HepG2 (cell line): ENCODE measurements at regions not wholly inside any gene's neighbourhood (a gene's known extent, or its start where the extent isn't known, plus 50 kb on each side); places are given as distances from the start of the nearest gene placed in this dataset.

Experiments used
- GTF3A ChIP-seq: sonication (generic); formaldehyde crosslinking; conservative IDR thresholded peaks from 2 replicates; pipeline ENCODE4 v1.4.0; 2020; ENCODE audit warnings: mild to moderate bottlenecking, missing genetic modification reagents
- MBNL3 ChIP-seq: fragments of 250-450 bp; sonication (Bioruptor Pico); conservative IDR thresholded peaks from 2 replicates; pipeline ENCODE4 v1.8.0; 2022; ENCODE audit warnings: mild to moderate bottlenecking, inconsistent platforms
- MYC ChIP-seq: sonication (generic); formaldehyde crosslinking; IDR thresholded peaks from 2 replicates; pipeline ENCODE4 v1.9.0; 2021; ENCODE audit warnings: missing genetic modification reagents, borderline replicate concordance
- WIZ ChIP-seq: sonication (generic); formaldehyde crosslinking; IDR thresholded peaks from 2 replicates; pipeline ENCODE4 v1.5.1; 2020; ENCODE audit warnings: mild to moderate bottlenecking, missing genetic modification reagents
- ZNF317 ChIP-seq: sonication (generic); formaldehyde crosslinking; IDR thresholded peaks from 2 replicates; pipeline ENCODE4 v1.5.0; 2020; ENCODE audit warnings: mild to moderate bottlenecking, missing genetic modification reagents
- ZNF367 ChIP-seq: sonication (generic); formaldehyde crosslinking; IDR thresholded peaks from 2 replicates; pipeline ENCODE4 v1.4.0; 2020; ENCODE audit warnings: missing genetic modification reagents, borderline replicate concordance
- ZNF430 ChIP-seq: sonication (generic); formaldehyde crosslinking; IDR thresholded peaks from 2 replicates; pipeline ENCODE4 v1.9.0; 2021; ENCODE audit warnings: mild to moderate bottlenecking, missing genetic modification reagents
- ZNF441 ChIP-seq: sonication (generic); formaldehyde crosslinking; IDR thresholded peaks from 2 replicates; pipeline ENCODE4 v1.7.0; 2021; ENCODE audit warnings: missing genetic modification reagents, borderline replicate concordance
- ZSCAN20 ChIP-seq: sonication (generic); formaldehyde crosslinking; IDR thresholded peaks from 2 replicates; pipeline ENCODE4 v1.4.0; 2020; ENCODE audit warnings: missing genetic modification reagents, mild to moderate bottlenecking, borderline replicate concordance
- TF ChIP-seq, protein P1 (sequence below), 2 experiments: sonication (generic) in 1 of 2; formaldehyde crosslinking in 1 of 2; IDR thresholded peaks; 2 replicates each; pipeline versions ENCODE4 v1.4.0 to v1.6.1; 2016 to 2020; ENCODE audit warnings: borderline replicate concordance in 1 of 2, low read depth in 1 of 2, mild to moderate bottlenecking in 1 of 2, missing genetic modification reagents in 1 of 2
- TF ChIP-seq, protein P2 (sequence below), 2 experiments: sonication (generic) in 1 of 2; formaldehyde crosslinking in 1 of 2; IDR thresholded peaks; 2 replicates each; pipeline versions ENCODE4 v1.4.0 to v1.6.1; 2018 to 2020; ENCODE audit warnings: missing genetic modification reagents in 2 of 2, borderline replicate concordance in 1 of 2, low read depth in 1 of 2, mild to moderate bottlenecking in 1 of 2, missing biosample characterization in 1 of 2
- TF ChIP-seq, protein P3 (sequence below): sonication (generic); formaldehyde crosslinking; conservative IDR thresholded peaks from 2 replicates; pipeline ENCODE4 v1.4.0; 2020; ENCODE audit warnings: missing genetic modification reagents
- TF ChIP-seq, protein P4 (sequence below): sonication (generic); formaldehyde crosslinking; IDR thresholded peaks from 2 replicates; pipeline ENCODE4 v1.4.0; 2020; ENCODE audit warnings: missing genetic modification reagents, low read depth, mild to moderate bottlenecking, borderline replicate concordance
- TF ChIP-seq, protein P5 (sequence below): sonication (generic); formaldehyde crosslinking; IDR thresholded peaks from 2 replicates; pipeline ENCODE4 v1.5.0; 2020; ENCODE audit warnings: missing genetic modification reagents
- TF ChIP-seq, protein P6 (sequence below): sonication (generic); formaldehyde crosslinking; conservative IDR thresholded peaks from 2 replicates; pipeline ENCODE4 v1.4.0; 2020; ENCODE audit warnings: missing genetic modification reagents

DNA sequence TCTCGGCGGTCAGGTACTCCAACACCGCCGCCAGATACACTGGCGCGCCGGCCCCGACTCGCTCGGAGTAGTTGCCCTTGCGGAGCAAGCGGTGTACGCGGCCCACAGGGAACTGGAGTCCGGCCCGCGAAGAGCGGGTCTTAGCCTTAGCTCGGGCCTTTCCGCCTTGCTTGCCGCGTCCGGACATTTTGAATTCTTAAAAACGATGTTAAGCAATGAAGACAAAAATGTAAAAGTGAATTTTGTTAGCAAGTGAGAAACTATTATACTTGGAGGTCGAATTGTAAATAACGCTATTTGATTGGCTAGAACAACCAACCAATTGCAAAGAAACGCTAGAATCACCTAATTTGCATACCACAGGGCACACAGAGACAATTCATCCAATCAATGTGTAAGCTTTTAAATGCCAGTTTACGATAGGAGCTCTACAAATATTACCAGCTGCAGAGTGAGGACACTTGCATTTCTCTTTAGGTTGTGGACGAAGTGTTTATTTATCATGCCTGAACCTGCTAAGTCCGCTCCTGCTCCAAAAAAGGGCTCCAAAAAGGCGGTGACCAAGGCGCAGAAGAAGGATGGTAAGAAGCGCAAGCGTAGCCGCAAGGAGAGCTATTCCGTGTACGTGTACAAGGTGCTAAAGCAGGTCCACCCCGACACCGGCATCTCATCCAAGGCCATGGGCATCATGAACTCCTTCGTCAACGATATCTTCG is 112.0 kb downstream of the HFE start (continued):
- TF ChIP-seq, protein P1, sequence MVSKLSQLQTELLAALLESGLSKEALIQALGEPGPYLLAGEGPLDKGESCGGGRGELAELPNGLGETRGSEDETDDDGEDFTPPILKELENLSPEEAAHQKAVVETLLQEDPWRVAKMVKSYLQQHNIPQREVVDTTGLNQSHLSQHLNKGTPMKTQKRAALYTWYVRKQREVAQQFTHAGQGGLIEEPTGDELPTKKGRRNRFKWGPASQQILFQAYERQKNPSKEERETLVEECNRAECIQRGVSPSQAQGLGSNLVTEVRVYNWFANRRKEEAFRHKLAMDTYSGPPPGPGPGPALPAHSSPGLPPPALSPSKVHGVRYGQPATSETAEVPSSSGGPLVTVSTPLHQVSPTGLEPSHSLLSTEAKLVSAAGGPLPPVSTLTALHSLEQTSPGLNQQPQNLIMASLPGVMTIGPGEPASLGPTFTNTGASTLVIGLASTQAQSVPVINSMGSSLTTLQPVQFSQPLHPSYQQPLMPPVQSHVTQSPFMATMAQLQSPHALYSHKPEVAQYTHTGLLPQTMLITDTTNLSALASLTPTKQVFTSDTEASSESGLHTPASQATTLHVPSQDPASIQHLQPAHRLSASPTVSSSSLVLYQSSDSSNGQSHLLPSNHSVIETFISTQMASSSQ (IDR thresholded peaks at IDR 0.05; ENCODE audit: low read depth): no peak
- TF ChIP-seq, protein P1 (CRISPR knock-in tag; IDR thresholded peaks at IDR 0.05; ENCODE audit: borderline replicate concordance): no peak
- TF ChIP-seq, protein P2, sequence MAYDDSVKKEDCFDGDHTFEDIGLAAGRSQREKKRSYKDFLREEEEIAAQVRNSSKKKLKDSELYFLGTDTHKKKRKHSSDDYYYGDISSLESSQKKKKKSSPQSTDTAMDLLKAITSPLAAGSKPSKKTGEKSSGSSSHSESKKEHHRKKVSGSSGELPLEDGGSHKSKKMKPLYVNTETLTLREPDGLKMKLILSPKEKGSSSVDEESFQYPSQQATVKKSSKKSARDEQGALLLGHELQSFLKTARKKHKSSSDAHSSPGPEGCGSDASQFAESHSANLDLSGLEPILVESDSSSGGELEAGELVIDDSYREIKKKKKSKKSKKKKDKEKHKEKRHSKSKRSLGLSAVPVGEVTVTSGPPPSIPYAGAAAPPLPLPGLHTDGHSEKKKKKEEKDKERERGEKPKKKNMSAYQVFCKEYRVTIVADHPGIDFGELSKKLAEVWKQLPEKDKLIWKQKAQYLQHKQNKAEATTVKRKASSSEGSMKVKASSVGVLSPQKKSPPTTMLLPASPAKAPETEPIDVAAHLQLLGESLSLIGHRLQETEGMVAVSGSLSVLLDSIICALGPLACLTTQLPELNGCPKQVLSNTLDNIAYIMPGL (CRISPR knock-in tag; IDR thresholded peaks at IDR 0.05; ENCODE audit: borderline replicate concordance in 1 of 2, low read depth in 1 of 2): peak; percentile 77 to 86
- TF ChIP-seq ZSCAN20 (CRISPR knock-in tag): no peak
- TF ChIP-seq MYC (CRISPR knock-in tag): 0 out of 2 replicates have a peak, but pooled peaks have one; percentile 47
- TF ChIP-seq ZNF430 (CRISPR knock-in tag): peak; percentile 71
- TF ChIP-seq, protein P3, sequence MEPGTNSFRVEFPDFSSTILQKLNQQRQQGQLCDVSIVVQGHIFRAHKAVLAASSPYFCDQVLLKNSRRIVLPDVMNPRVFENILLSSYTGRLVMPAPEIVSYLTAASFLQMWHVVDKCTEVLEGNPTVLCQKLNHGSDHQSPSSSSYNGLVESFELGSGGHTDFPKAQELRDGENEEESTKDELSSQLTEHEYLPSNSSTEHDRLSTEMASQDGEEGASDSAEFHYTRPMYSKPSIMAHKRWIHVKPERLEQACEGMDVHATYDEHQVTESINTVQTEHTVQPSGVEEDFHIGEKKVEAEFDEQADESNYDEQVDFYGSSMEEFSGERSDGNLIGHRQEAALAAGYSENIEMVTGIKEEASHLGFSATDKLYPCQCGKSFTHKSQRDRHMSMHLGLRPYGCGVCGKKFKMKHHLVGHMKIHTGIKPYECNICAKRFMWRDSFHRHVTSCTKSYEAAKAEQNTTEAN (CRISPR knock-in tag): peak; percentile 25; the same call in 1 of the 2 replicates
- peak; percentile 84 for TF ChIP-seq ZNF317 (CRISPR knock-in tag)
- TF ChIP-seq, protein P4, sequence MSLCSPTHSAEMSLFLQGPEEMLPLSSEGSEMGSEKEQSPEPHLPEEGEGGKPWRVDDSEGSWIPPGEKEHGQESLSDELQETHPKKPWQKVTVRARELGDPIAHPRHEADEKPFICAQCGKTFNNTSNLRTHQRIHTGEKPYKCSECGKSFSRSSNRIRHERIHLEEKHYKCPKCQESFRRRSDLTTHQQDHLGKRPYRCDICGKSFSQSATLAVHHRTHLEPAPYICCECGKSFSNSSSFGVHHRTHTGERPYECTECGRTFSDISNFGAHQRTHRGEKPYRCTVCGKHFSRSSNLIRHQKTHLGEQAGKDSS (CRISPR knock-in tag): no peak
- no peak for TF ChIP-seq MBNL3 (CRISPR knock-in tag)
- TF ChIP-seq ZNF367: 0 out of 2 replicates have a peak, but pooled peaks have one; percentile 45
- no peak for TF ChIP-seq GTF3A (CRISPR knock-in tag)
- TF ChIP-seq, protein P5, sequence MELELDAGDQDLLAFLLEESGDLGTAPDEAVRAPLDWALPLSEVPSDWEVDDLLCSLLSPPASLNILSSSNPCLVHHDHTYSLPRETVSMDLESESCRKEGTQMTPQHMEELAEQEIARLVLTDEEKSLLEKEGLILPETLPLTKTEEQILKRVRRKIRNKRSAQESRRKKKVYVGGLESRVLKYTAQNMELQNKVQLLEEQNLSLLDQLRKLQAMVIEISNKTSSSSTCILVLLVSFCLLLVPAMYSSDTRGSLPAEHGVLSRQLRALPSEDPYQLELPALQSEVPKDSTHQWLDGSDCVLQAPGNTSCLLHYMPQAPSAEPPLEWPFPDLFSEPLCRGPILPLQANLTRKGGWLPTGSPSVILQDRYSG (CRISPR knock-in tag): 0 out of 2 replicates have a peak, but pooled peaks have one; percentile 18
- TF ChIP-seq ZNF441 (CRISPR knock-in tag): peak; percentile 30; the same call in 1 of the 2 replicates
- TF ChIP-seq, protein P6, sequence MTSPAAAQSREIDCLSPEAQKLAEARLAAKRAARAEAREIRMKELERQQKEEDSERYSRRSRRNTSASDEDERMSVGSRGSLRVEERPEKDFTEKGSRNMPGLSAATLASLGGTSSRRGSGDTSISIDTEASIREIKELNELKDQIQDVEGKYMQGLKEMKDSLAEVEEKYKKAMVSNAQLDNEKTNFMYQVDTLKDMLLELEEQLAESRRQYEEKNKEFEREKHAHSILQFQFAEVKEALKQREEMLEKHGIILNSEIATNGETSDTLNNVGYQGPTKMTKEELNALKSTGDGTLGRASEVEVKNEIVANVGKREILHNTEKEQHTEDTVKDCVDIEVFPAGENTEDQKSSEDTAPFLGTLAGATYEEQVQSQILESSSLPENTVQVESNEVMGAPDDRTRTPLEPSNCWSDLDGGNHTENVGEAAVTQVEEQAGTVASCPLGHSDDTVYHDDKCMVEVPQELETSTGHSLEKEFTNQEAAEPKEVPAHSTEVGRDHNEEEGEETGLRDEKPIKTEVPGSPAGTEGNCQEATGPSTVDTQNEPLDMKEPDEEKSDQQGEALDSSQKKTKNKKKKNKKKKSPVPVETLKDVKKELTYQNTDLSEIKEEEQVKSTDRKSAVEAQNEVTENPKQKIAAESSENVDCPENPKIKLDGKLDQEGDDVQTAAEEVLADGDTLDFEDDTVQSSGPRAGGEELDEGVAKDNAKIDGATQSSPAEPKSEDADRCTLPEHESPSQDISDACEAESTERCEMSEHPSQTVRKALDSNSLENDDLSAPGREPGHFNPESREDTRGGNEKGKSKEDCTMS (CRISPR knock-in tag): no peak
- TF ChIP-seq WIZ (CRISPR knock-in tag): no peak
